IMR-90 (cell line): ENCODE measurements at regions not wholly inside any gene's neighbourhood (a gene's known extent, or its start where the extent isn't known, plus 50 kb on each side); places are given as distances from the start of the nearest gene placed in this dataset.

Experiments used
- ATAC-seq: fragments of 200-7000 bp; cut with Tn5 transposase; 2 replicates; pipeline ENCODE4 v1.9.1; 2020; ENCODE audit warnings: low read depth, mild to moderate bottlenecking, moderate library complexity
- BruUV-seq: library from RNA; stranded (reverse); fragments of 400-500 nt; replicated peaks from 2 replicates; lab custom pipeline; 2021; lab: Mats Ljungman, UMichigan
- CTCF ChIA-PET: fragments of 300-600 bp; formaldehyde crosslinking; extraction: SDS; loops from one replicate; lab custom pipeline; 2021; ENCODE audit warnings: antibody characterized with exemption; lab: Yijun Ruan, JAX
- POLR2A ChIA-PET: fragments of 300-600 bp; sonication (Branson Sonifier 250); formaldehyde crosslinking; loops from one replicate; lab custom pipeline; 2022; ENCODE audit warnings: antibody characterized with exemption; ENCODE audit not compliant: unreplicated experiment; lab: Charles Lee
- DNase-seq: peaks from one replicate; pipeline ENCODE4 v3.0.0; 2013
- H2AFZ ChIP-seq: replicated peaks from 2 replicates; pipeline ENCODE3; 2013; ENCODE audit warnings: low read length, mild to moderate bottlenecking; ENCODE audit not compliant: poor library complexity
- H2AK5ac ChIP-seq: 2 replicates; pipeline ENCODE4 v1.6.1; 2013; ENCODE audit warnings: low read depth, low read length, inconsistent platforms
- H2AK9ac ChIP-seq: replicated peaks from 2 replicates; pipeline ENCODE3; 2013; ENCODE audit warnings: mild to moderate bottlenecking, low read depth, low read length, moderate library complexity; ENCODE audit not compliant: poor library complexity
- H2BK120ac ChIP-seq: 2 replicates; pipeline ENCODE4 v1.6.1; 2013; ENCODE audit warnings: low read depth, low read length, inconsistent platforms
- H2BK15ac ChIP-seq: 3 replicates; pipeline ENCODE4 v1.6.1; 2013; ENCODE audit warnings: low read depth, low read length, inconsistent platforms
- H2BK20ac ChIP-seq: 2 replicates; pipeline ENCODE4 v1.6.1; 2013; ENCODE audit warnings: low read depth, mild to moderate bottlenecking, inconsistent platforms, low read length, moderate library complexity
- H2BK5ac ChIP-seq: 2 replicates; pipeline ENCODE4 v1.6.1; 2013; ENCODE audit warnings: mild to moderate bottlenecking, low read depth, low read length, inconsistent platforms; ENCODE audit not compliant: poor library complexity, severe bottlenecking
- H3K14ac ChIP-seq: replicated peaks from 2 replicates; pipeline ENCODE4 v1.6.1; 2013; ENCODE audit warnings: low read depth, low read length, inconsistent platforms
- H3K18ac ChIP-seq: 2 replicates; pipeline ENCODE4 v1.6.1; 2013; ENCODE audit warnings: low read depth, low read length, control low read depth
- H3K23ac ChIP-seq: 2 replicates; pipeline ENCODE4 v1.6.1; 2013; ENCODE audit warnings: low read depth, low read length, inconsistent platforms
- H3K27ac ChIP-seq: 2 replicates; pipeline ENCODE4 v1.5.1; 2013; ENCODE audit warnings: mild to moderate bottlenecking, control low read depth, low read length; ENCODE audit not compliant: insufficient read depth
- H3K27me3 ChIP-seq: 2 replicates; pipeline ENCODE4 v1.6.1; 2013; ENCODE audit warnings: low read length; ENCODE audit not compliant: control insufficient read depth, insufficient read depth
- H3K36me3 ChIP-seq: 2 replicates; pipeline ENCODE4 v1.6.1; 2013; ENCODE audit warnings: low read length, mixed read lengths; ENCODE audit not compliant: control insufficient read depth, insufficient read depth
- H3K4ac ChIP-seq: 2 replicates; pipeline ENCODE4 v1.6.1; 2013; ENCODE audit warnings: low read depth, low read length, inconsistent platforms
- H3K4me1 ChIP-seq: 2 replicates; pipeline ENCODE4 v1.6.1; 2013; ENCODE audit warnings: low read length, mixed read lengths; ENCODE audit not compliant: control insufficient read depth, insufficient read depth
- H3K4me2 ChIP-seq: 2 replicates; pipeline ENCODE4 v1.6.1; 2013; ENCODE audit warnings: low read depth, mild to moderate bottlenecking, control low read depth, low read length, moderate library complexity
- H3K4me3 ChIP-seq: 2 replicates; pipeline ENCODE4 v1.5.1; 2013; ENCODE audit warnings: low read depth, mild to moderate bottlenecking, control low read depth, low read length, moderate library complexity; ENCODE audit not compliant: insufficient read depth
- H3K56ac ChIP-seq: 2 replicates; pipeline ENCODE4 v1.6.1; 2013; ENCODE audit warnings: low read length, inconsistent platforms; ENCODE audit not compliant: insufficient read depth; ENCODE audit errors: extremely low read depth
- H3K79me1 ChIP-seq, 2 experiments: 2 replicates each; pipeline ENCODE4 v1.6.1; 2013; ENCODE audit warnings: low read length in 2 of 2, inconsistent platforms in 1 of 2, low read depth in 1 of 2
- H3K9ac ChIP-seq: 2 replicates; pipeline ENCODE4 v1.6.1; 2013; ENCODE audit warnings: low read depth, low read length, control low read depth
- H3K9me1 ChIP-seq: 2 replicates; pipeline ENCODE4 v1.6.1; 2013; ENCODE audit warnings: low read length, inconsistent platforms; ENCODE audit not compliant: insufficient read depth
- H3K9me3 ChIP-seq: 2 replicates; pipeline ENCODE4 v1.6.1; 2013; ENCODE audit warnings: low read length; ENCODE audit not compliant: control insufficient read depth, insufficient read depth
- H4K20me1 ChIP-seq: 2 replicates; pipeline ENCODE4 v1.6.1; 2013; ENCODE audit warnings: low read length, inconsistent platforms; ENCODE audit not compliant: insufficient read depth
- H4K5ac ChIP-seq: 2 replicates; pipeline ENCODE4 v1.6.1; 2013; ENCODE audit warnings: mild to moderate bottlenecking, low read depth, low read length, control low read depth
- H4K8ac ChIP-seq, 2 experiments: 2 replicates each; pipeline ENCODE4 v1.6.1; 2013; ENCODE audit warnings: low read depth in 2 of 2, low read length in 2 of 2, control low read depth in 1 of 2, inconsistent platforms in 1 of 2
- H4K91ac ChIP-seq: 2 replicates; pipeline ENCODE4 v1.6.1; 2013; ENCODE audit warnings: low read depth, low read length, inconsistent platforms; ENCODE audit not compliant: insufficient read depth
- BHLHE40 ChIP-seq: fragments of 150-350 bp; IDR thresholded peaks from 2 replicates; pipeline ENCODE4 v1.6.1; 2016; ENCODE audit warnings: mild to moderate bottlenecking, low read depth, low read length
- CHD1 ChIP-seq: IDR thresholded peaks from 2 replicates; pipeline ENCODE4 v1.6.1; 2012; ENCODE audit warnings: low read depth, low read length, improper control_type of control experiment
- ELK1 ChIP-seq: fragments of 150-350 bp; IDR thresholded peaks from 2 replicates; pipeline ENCODE4 v1.6.1; 2016; ENCODE audit warnings: low read depth, mild to moderate bottlenecking, low read length, moderate library complexity, borderline replicate concordance
- FOS ChIP-seq: fragments of 150-350 bp; IDR thresholded peaks from 2 replicates; pipeline ENCODE4 v1.6.1; 2016; ENCODE audit warnings: low read depth, low read length
- MAZ ChIP-seq: IDR thresholded peaks from 2 replicates; pipeline ENCODE4 v1.6.1; 2012; ENCODE audit warnings: low read depth, mild to moderate bottlenecking, low read length, improper control_type of control experiment, moderate library complexity, borderline replicate concordance
- NFE2L2 ChIP-seq: fragments of 150-350 bp; IDR thresholded peaks from 2 replicates; pipeline ENCODE4 v1.6.1; 2016; ENCODE audit warnings: low read depth, mild to moderate bottlenecking, low read length
- RAD21 ChIP-seq: IDR thresholded peaks from 2 replicates; pipeline ENCODE4 v1.6.1; 2012; ENCODE audit warnings: low read length, improper control_type of control experiment
- USF2 ChIP-seq: fragments of 150-350 bp; IDR thresholded peaks from 2 replicates; pipeline ENCODE4 v1.6.1; 2017; ENCODE audit warnings: mild to moderate bottlenecking, antibody characterized with exemption, low read length, low read depth
- WGBS, 2 experiments: methylation state at CpG; one replicate each; pipeline versions ENCODE4 v1.1.5 to v1.1.7; 2013; ENCODE audit warnings: missing lambda C conversion rate in 2 of 2; ENCODE audit not compliant: insufficient read length in 1 of 2; ENCODE audit errors: extremely low coverage in 2 of 2; 5-methylcytosine and 5-hydroxymethylcytosine counted together
- dilution Hi-C: fragments of 300-500 bp; cut with HindIII; formaldehyde crosslinking; loops from one replicate; pipeline ENCODE4 v1.14.3; 2018; ENCODE audit warnings: low sequenced_read_pairs; ENCODE audit not compliant: unreplicated experiment
- in situ Hi-C: fragments of 300-500 bp; cut with MboI; formaldehyde crosslinking; loops from 3 replicates; pipeline ENCODE4 v1.14.3; 2019; ENCODE audit warnings: low sequenced_read_pairs, inconsistent platforms, mixed read lengths
- intact Hi-C: fragments of 100-400 bp; cut with micrococcal nuclease; formaldehyde crosslinking; loops from 2 replicates; pipeline ENCODE4 v1.10.0; 2022

- no TSS peak for BruUV-seq
- ATAC-seq (no peak), DNase-seq (no peak)
- Histone ChIP-seq H3K27me3 (peaks cover 3% of the 10 kb centered on the region; the same call in 1 of the 2 replicates), H3K14ac (no peak overlapping the region), H2BK15ac (no peak overlapping the region), H4K91ac (no peak overlapping the region), H3K36me3 (no peaks in the 10 kb centered on the region), H2BK120ac (no peak overlapping the region), H4K8ac (no peak overlapping the region), H2AK5ac (no peak overlapping the region), H3K9me3 (no peaks in the 10 kb centered on the region), H4K5ac (no peak overlapping the region), H3K4me3 (no peak overlapping the region), H3K4me1 (no peaks in the 10 kb centered on the region), H4K20me1 (no peaks in the 10 kb centered on the region), H2AFZ (no peak overlapping the region), H3K79me1 (no peaks in the 10 kb centered on the region), H2AK9ac (no peak overlapping the region), H3K4me2 (no peak overlapping the region), H2BK5ac (no peak overlapping the region), H2BK20ac (no peak overlapping the region), H3K4ac (no peak overlapping the region), H3K27ac (no peak overlapping the region), H3K23ac (no peak overlapping the region), H3K9me1 (no peaks in the 10 kb centered on the region), H3K9ac (no peak overlapping the region), H3K18ac (no peak overlapping the region), H3K56ac (no peak overlapping the region)
- no peak for TF ChIP-seq FOS
- no peak for TF ChIP-seq BHLHE40
- TF ChIP-seq NFE2L2 = no peak
- no peak for TF ChIP-seq RAD21
- no peak for TF ChIP-seq CHD1
- no peak for TF ChIP-seq USF2
- no peak for TF ChIP-seq ELK1
- TF ChIP-seq MAZ = no peak
- in situ Hi-C loops (no loop called here), dilution Hi-C loops (no loop called here), intact Hi-C loops (no loop called here)
- WGBS, 2 experiments = 33% methylated on average over 6 of the region's 11 CpGs; no CpG with 5 or more reads in 1 of the 2 experiments
- ChIA-PET CTCF (no interaction called here), POLR2A (no interaction called here)
These were observed 256.9 kb downstream of the ENGASE start for GRCh38 chr17:79331492-79331891.
